ENCODE measurements at regions not wholly inside any gene's neighbourhood (a gene's known extent, or its start where the extent isn't known, plus 50 kb on each side); places are given as distances from the start of the nearest gene placed in this dataset.
"Not testable (repeated sequence)": the region's sequence is repeated elsewhere in the genome, so short reads cannot be mapped to it uniquely, and the experiment has no call there.

GRCh38 chr14:101635749-101636560, 74.7 kb downstream of the DIO3 start:
- Histone ChIP-seq H3K9me3 (ENCODE audit: control insufficient read depth, low read length) (no peaks in the 10 kb centered on the region), H3K4me3 (ENCODE audit: low read length) (no peak overlapping the region), H3K36me3 (ENCODE audit: control insufficient read depth, insufficient read depth, low read length, severe bottlenecking) (no peaks in the 10 kb centered on the region), H3K4me1 (ENCODE audit: control insufficient read depth, insufficient read depth, low read length) (peaks cover 8% of the 10 kb centered on the region), H3K9ac (ENCODE audit: low read length) (no peak overlapping the region), H3K27me3 (replicated peaks; ENCODE audit: control insufficient read depth, insufficient read depth, low read length) (peaks cover 22% of the 10 kb centered on the region)
- DNase-seq (ENCODE audit: low read depth): no peak

- DNase-seq (ENCODE audit: low read depth): no peak
- Histone ChIP-seq H3K4me1 (ENCODE audit: control insufficient read depth, insufficient read depth, low read length) (peaks cover 8% of the 10 kb centered on the region), H3K36me3 (ENCODE audit: control insufficient read depth, insufficient read depth, low read length, severe bottlenecking) (no peaks in the 10 kb centered on the region), H3K9me3 (ENCODE audit: control insufficient read depth, low read length) (peaks cover 19% of the 10 kb centered on the region), H3K9ac (ENCODE audit: low read length) (peak overlapping the region; percentile 52), H3K4me3 (ENCODE audit: low read length) (no peak overlapping the region), H3K27me3 (replicated peaks; ENCODE audit: control insufficient read depth, insufficient read depth, low read length) (peaks cover 6% of the 10 kb centered on the region)
Observed at GRCh38 chr14:101639241-101639833, 78.0 kb downstream of the DIO3 start.

GRCh38 chr14:101643651-101644050, 82.4 kb downstream of the DIO3 start:
- Histone ChIP-seq H3K4me3 (ENCODE audit: low read length) (no peak overlapping the region), H3K27me3 (replicated peaks; ENCODE audit: control insufficient read depth, insufficient read depth, low read length) (no peaks in the 10 kb centered on the region), H3K4me1 (ENCODE audit: control insufficient read depth, insufficient read depth, low read length) (peaks cover 8% of the 10 kb centered on the region), H3K36me3 (ENCODE audit: control insufficient read depth, insufficient read depth, low read length, severe bottlenecking) (no peaks in the 10 kb centered on the region), H3K9me3 (ENCODE audit: control insufficient read depth, low read length) (peaks cover 35% of the 10 kb centered on the region), H3K9ac (ENCODE audit: low read length) (no peak overlapping the region)
- DNase-seq (ENCODE audit: low read depth): no peak

- Histone ChIP-seq H3K27me3 (replicated peaks; ENCODE audit: control insufficient read depth, insufficient read depth, low read length) (peaks cover 26% of the 10 kb centered on the region), H3K4me3 (ENCODE audit: low read length) (no peak overlapping the region), H3K4me1 (ENCODE audit: control insufficient read depth, insufficient read depth, low read length) (no peaks in the 10 kb centered on the region), H3K9ac (ENCODE audit: low read length) (no peak overlapping the region), H3K36me3 (ENCODE audit: control insufficient read depth, insufficient read depth, low read length, severe bottlenecking) (no peaks in the 10 kb centered on the region), H3K9me3 (ENCODE audit: control insufficient read depth, low read length) (peaks cover 15% of the 10 kb centered on the region)
- no peak for DNase-seq (ENCODE audit: low read depth)
Observed at GRCh38 chr14:101654051-101654450, 92.8 kb downstream of the DIO3 start.

GRCh38 chr14:101657372-101657771, 96.1 kb downstream of the DIO3 start:
- Histone ChIP-seq H3K4me1 (ENCODE audit: control insufficient read depth, insufficient read depth, low read length) (no peaks in the 10 kb centered on the region), H3K36me3 (ENCODE audit: control insufficient read depth, insufficient read depth, low read length, severe bottlenecking) (no peaks in the 10 kb centered on the region), H3K4me3 (ENCODE audit: low read length) (no peak overlapping the region), H3K9me3 (ENCODE audit: control insufficient read depth, low read length) (peaks cover 5% of the 10 kb centered on the region), H3K27me3 (replicated peaks; ENCODE audit: control insufficient read depth, insufficient read depth, low read length) (peaks cover 43% of the 10 kb centered on the region), H3K9ac (ENCODE audit: low read length) (no peak overlapping the region)
- DNase-seq (ENCODE audit: low read depth): no peak

- H3K4me1 ChIP-seq (ENCODE audit: control insufficient read depth, insufficient read depth, low read length): no peaks in the 10 kb centered on the region
- peak; percentile 50 for DNase-seq (ENCODE audit: low read depth)
- no peaks in the 10 kb centered on the region for H3K36me3 ChIP-seq (ENCODE audit: control insufficient read depth, insufficient read depth, low read length, severe bottlenecking)
- H3K4me3 ChIP-seq (ENCODE audit: low read length): no peak overlapping the region
- H3K9ac ChIP-seq (ENCODE audit: low read length): no peak overlapping the region
- H3K27me3 ChIP-seq (replicated peaks; ENCODE audit: control insufficient read depth, insufficient read depth, low read length): peaks cover 29% of the 10 kb centered on the region
- H3K9me3 ChIP-seq (ENCODE audit: control insufficient read depth, low read length): peaks cover 16% of the 10 kb centered on the region
Observed at GRCh38 chr14:101665478-101666078, 95.9 kb upstream of the PPP2R5C start.

- peaks cover 24% of the 10 kb centered on the region for H3K27me3 ChIP-seq (replicated peaks; ENCODE audit: control insufficient read depth, insufficient read depth, low read length)
- H3K4me1 ChIP-seq (ENCODE audit: control insufficient read depth, insufficient read depth, low read length): no peaks in the 10 kb centered on the region
- H3K36me3 ChIP-seq (ENCODE audit: control insufficient read depth, insufficient read depth, low read length, severe bottlenecking): no peaks in the 10 kb centered on the region
- H3K9ac ChIP-seq (ENCODE audit: low read length): no peak overlapping the region
- H3K9me3 ChIP-seq (ENCODE audit: control insufficient read depth, low read length): peaks cover 23% of the 10 kb centered on the region
- DNase-seq (ENCODE audit: low read depth): no peak
- H3K4me3 ChIP-seq (ENCODE audit: low read length): no peak overlapping the region
Observed at GRCh38 chr14:101666264-101666663, 95.2 kb upstream of the PPP2R5C start.

- H3K4me3 ChIP-seq (ENCODE audit: low read length): no peak overlapping the region
- H3K36me3 ChIP-seq (ENCODE audit: control insufficient read depth, insufficient read depth, low read length, severe bottlenecking): no peaks in the 10 kb centered on the region
- H3K27me3 ChIP-seq (replicated peaks; ENCODE audit: control insufficient read depth, insufficient read depth, low read length): peaks cover 22% of the 10 kb centered on the region
- DNase-seq (ENCODE audit: low read depth): no peak
- H3K9me3 ChIP-seq (ENCODE audit: control insufficient read depth, low read length): peaks cover 33% of the 10 kb centered on the region
- no peak overlapping the region for H3K9ac ChIP-seq (ENCODE audit: low read length)
- no peaks in the 10 kb centered on the region for H3K4me1 ChIP-seq (ENCODE audit: control insufficient read depth, insufficient read depth, low read length)
Observed at GRCh38 chr14:101669629-101670028, 91.9 kb upstream of the PPP2R5C start.

GRCh38 chr14:101673873-101674272, 87.6 kb upstream of the PPP2R5C start:
- DNase-seq (ENCODE audit: low read depth): no peak
- no peak overlapping the region for H3K4me3 ChIP-seq (ENCODE audit: low read length)

GRCh38 chr14:101675835-101676234, 85.7 kb upstream of the PPP2R5C start:
- not testable (repeated sequence) for H3K36me3 ChIP-seq (ENCODE audit: control insufficient read depth, insufficient read depth, low read length, severe bottlenecking); H3K27me3 ChIP-seq (replicated peaks; ENCODE audit: control insufficient read depth, insufficient read depth, low read length); H3K4me3 ChIP-seq (ENCODE audit: low read length); DNase-seq (ENCODE audit: low read depth); H3K9ac ChIP-seq (ENCODE audit: low read length); H3K4me1 ChIP-seq (ENCODE audit: control insufficient read depth, insufficient read depth, low read length)
- H3K9me3 ChIP-seq (ENCODE audit: control insufficient read depth, low read length): peaks cover 15% of the 10 kb centered on the region

More at GRCh38 chr14:101673873-101674272, 87.6 kb upstream of the PPP2R5C start:
- H3K9ac ChIP-seq (ENCODE audit: low read length): no peak overlapping the region
- H3K9me3 ChIP-seq (ENCODE audit: control insufficient read depth, low read length): peaks cover 33% of the 10 kb centered on the region
- no peaks in the 10 kb centered on the region for H3K36me3 ChIP-seq (ENCODE audit: control insufficient read depth, insufficient read depth, low read length, severe bottlenecking)
- H3K27me3 ChIP-seq (replicated peaks; ENCODE audit: control insufficient read depth, insufficient read depth, low read length): peaks cover 8% of the 10 kb centered on the region
- H3K4me1 ChIP-seq (ENCODE audit: control insufficient read depth, insufficient read depth, low read length): no peaks in the 10 kb centered on the region

GRCh38 chr14:101677912-101678327, 83.6 kb upstream of the PPP2R5C start:
- H3K4me1 ChIP-seq (ENCODE audit: control insufficient read depth, insufficient read depth, low read length); H3K9ac ChIP-seq (ENCODE audit: low read length); H3K9me3 ChIP-seq (ENCODE audit: control insufficient read depth, low read length); H3K27me3 ChIP-seq (replicated peaks; ENCODE audit: control insufficient read depth, insufficient read depth, low read length); DNase-seq (ENCODE audit: low read depth); H3K36me3 ChIP-seq (ENCODE audit: control insufficient read depth, insufficient read depth, low read length, severe bottlenecking); H3K4me3 ChIP-seq (ENCODE audit: low read length): not testable (repeated sequence)
